ENCODE measurements at regions not wholly inside any gene's neighbourhood (a gene's known extent, or its start where the extent isn't known, plus 50 kb on each side); places are given as distances from the start of the nearest gene placed in this dataset. TPM values are rescaled to one million over a fixed set of nuclear protein-coding genes. Genes with fewer than 3 reads are reported as not detected.

DNA sequence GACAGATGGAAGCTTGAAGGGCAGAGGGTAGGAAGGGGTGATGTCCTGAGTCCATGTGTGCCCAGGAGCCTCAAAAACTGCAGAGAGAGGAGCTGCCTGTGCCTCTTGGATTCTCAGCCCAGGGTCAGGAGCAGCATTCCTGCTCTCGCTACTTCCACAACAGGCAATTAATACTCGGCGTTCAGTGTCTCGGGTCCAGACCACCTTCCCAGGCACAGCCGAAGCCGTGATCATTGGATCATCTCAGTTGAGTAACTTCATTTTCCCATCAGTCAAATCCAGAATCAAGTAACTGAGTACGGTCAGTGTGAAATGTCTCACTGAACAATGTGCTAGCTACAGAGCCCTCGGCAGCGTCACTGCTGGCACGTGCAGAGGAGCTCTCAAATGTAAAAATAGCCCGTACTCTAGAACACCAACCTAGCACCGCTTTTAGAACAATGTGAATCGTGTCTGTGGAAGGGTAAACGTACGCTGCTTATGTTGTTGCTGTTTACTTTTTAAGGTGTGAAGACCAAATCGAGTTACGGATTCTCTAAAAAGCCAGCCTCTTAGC, 63.5 kb upstream of the IRX4 start:
- DNase-seq (ENCODE audit: low read depth) = no peak

DNA sequence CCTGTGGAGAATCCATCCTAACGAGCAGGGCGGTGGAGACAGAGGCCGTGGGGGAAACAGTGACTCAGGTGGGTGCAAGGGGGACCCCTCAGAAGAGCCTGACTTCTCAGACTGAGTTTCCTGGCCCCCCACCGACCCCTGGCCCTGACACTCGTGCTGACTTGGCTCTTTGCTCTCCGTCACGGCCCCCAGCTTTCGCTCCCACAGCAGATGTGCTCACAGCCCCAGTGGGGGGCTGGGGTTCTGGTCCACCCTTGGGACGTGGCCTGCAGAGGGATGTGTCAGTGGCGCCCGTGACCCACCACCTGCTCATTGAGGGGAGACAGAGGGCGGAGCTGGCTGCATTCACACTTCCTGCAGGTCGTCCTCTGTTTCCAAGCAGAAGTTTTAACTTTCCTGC, 62.9 kb upstream of the IRX4 start:
- no peak for DNase-seq (ENCODE audit: low read depth)

DNA sequence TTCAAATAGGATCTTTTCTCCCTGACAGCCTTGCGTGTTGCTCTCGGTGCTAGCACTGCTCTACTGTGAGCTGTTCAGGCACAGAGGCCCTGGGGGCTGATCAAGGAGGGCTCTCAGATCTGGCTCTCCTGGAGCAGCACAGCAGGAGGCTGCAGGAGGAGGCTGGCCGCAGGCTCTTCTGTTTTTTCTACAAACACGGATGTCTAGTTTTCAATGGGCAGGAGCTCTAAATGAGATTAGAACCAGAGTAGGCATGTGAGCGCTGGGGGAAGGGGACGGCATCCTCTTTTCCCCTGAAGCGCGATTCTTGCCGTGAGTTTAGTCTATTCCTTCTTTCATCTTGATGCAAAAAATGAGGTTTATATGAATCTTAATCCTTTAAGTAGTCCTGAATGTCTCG, 61.7 kb upstream of the IRX4 start:
- DNase-seq (ENCODE audit: low read depth) = no peak

DNA sequence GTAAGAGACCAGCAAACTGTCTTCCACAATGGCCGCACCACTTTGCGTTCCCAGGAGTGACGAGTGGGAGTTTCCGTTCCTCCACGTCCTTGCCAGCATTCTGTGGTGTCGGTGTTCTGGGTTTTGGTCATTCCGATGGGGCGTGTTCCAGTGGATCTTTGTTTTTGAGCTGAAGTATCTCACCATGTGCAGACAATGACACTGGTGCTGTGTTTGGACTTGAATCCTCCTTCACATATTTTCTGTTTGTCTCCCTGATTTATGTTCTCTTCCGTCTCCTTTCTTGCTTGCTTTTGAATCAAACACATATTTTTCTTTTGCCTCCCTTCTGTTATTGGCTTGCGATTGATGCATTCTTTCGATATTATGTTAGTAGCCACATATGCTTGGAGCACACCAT, 60.8 kb upstream of the IRX4 start:
- DNase-seq (ENCODE audit: low read depth) = no peak

DNA sequence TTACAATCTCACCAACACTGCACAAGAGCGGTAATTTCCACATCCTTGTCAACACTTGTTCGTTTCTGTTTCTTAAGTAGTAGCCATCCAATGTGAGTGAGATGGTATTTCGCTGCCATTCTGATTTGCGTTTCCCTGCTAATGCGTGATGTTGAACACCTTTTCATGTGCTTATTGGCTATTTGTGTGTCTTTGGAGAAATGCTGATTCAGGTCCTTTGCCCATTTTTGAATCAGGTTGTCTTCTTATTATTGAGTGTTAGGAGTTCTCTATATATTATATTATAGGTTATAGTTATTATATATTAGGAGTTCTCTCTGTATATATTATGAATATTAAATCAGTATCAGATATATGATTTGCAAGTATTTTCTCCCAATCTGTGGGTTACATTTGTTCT, 59.9 kb upstream of the IRX4 start:
- no peak for DNase-seq (ENCODE audit: low read depth)

DNA sequence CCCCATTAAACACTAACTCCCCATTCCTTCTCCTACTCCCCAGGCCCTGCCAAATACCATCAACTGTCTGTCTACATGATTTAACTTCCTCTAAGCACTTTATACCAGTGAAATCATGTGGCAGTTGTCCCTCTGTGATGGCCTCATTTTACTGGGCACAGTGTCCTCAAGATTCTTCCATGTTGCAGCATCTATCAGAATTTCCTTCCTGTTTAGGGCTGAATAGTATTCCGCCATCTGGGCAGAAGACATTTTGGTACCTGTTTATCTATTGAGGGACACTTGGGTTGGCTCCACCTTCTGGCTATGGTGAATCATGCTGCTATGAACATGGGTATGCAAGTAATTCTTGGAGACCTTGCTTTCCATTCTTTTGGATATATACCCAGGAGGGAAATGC, 59.4 kb upstream of the IRX4 start:
- DNase-seq (ENCODE audit: low read depth) = no peak

DNA sequence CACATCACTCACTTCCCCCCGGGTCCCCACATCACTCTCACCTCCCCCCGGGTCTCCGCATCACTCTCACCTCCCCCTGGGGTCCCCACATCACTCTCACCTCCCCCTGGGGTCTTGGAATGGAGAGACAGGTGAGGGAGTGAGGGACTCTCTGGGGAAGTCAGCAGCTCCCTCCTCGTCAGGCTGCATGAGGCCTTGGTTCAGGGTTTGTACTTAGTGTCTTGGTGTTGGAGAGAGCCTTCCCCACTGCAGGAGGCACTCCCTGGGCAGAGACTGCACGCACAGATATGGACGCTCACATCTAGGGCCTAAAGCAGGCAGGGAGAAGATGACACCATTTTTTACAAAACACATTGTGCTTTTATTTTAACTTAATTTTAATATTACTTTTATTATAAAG, 56.5 kb upstream of the IRX4 start:
- DNase-seq (ENCODE audit: low read depth) = no peak

DNA sequence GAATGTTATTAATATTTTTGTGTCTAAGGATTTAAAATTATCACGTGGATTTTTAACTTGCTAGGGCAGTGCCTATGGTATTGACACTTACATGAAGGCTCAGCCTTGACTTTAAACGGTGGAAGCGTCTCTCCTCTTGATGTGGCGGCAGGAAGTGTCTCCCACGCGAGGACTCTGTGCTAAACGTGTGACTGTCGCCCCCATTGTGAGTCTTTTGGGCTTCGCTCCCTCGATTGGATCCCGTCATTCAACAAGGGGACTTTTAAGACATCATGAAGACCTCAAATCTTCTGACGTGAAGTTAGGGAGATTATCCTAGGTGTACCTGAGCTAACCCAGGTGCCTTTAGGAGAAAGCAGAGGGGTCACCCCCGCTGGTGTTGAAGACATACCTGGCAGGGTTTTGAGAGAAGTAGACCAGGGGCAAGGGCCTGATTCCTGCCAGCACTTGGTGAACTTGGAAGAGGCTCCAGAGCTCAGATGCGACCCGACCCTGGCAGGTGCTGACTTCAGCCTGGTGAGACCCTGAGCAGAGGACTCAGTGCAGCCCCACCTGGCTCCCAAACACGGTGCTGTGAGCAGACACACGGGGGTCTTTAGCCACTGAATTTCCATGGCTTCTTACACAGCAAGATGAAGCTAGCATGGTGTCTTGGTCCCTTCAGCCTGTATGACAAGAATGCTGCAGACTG, 55.7 kb upstream of the IRX4 start:
- DNase-seq (ENCODE audit: low read depth) = no peak

DNA sequence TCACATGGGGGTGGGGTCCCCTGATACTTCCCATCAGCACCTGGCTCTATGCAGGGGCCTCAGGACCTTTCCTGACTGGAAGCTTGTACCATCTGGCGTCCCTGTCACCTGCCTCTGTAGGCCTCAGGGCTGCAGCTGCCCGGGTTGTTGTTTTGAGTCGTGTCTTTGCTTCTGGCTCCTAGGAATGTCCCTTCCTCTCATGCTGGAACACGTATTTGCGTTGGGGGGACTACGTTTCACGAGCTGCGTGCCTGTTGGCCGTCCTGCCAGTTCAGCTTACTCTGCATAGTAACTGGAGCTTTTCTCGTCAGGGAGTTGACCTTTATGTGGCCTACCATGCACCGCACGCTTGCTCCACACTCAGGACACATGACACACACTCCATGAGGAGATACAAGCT, 54.9 kb upstream of the IRX4 start:
- DNase-seq (ENCODE audit: low read depth) = no peak

DNA sequence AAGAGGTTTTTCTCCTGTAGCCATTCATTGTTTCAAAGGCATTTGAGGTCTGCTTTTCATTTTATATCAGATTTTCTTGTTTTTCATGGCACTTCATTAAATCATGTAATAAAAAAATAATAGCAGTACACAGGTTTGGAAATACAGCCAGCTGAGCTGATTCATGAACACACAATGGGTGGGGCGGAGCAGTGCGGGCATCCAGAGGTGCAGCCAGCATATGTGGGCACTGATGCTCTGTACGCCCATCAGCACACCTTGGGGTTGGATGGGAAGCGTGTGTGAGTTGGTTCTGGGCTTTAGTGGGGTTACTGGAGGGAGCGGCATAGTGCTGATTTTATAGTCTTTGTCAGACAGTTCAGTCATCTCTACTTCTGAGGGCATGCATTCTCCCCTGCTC, 54.2 kb upstream of the IRX4 start:
- DNase-seq (ENCODE audit: low read depth) = no peak

DNA sequence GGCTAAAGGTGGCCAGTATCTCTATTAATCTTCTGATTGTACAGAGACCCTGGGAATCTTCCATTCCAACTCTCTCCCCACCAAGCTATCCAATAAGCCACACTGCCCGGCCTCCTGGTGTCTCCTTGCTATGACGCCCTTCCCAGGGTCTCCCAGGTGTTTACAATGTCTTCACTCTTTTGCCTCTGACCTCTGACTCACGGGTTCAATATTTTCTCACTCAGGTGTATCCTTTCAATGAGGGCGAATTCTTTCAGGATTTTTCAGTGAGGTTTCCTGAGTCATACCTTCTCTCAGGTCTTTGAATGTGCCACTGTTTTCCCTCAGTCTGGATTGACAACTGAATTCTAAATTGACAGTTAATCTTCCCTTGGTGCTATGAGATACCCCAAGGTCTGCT, 53.7 kb upstream of the IRX4 start:
- DNase-seq (ENCODE audit: low read depth) = no peak

DNA sequence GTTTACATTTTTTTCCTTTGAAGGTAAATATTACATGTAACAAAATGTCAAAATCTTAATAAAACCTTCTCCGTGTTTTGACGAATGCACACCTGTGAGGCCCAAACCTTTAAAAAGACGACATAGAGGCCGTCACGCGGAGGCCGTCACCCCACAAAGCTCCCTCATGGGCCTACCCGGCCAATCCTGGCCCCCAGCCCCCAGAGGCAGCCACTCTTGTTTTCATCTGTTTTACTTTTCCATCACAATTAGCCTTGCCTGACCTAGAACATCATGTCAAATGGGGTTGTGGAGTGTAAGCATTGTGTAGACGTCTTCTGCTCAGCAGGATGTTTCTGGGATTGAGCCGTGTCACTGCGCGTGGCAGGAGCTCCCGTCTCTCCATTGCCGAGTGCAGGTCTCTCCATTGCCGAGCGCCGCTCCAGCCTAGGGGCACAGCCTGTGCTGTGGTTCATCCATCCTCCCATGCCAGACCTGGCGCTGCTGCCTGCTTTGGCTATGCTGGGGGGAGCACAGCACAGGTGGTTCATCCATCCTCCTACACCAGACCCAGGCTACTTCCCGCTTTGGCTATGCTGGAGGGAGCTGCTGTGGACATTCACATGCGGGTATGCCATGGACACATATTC, 52.2 kb upstream of the IRX4 start:
- DNase-seq (ENCODE audit: low read depth) = no peak

DNA sequence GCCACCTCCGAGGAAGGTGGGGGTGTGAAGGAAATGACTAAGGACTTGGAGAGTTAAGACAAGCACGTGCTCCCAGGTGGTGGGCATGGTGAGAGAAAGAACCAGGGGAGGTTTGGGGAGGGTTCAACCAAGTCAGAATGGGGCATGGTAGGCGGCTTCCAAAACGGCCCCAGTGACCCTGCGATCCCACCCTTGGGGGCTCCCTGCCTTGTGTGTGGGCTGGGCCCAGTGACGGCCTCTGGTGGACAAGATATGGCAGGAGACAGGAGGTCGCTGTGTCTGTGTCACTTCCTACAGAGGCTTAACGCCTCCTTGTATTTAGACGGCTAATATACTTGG, 51.3 kb upstream of the IRX4 start:
- no peak for DNase-seq (ENCODE audit: low read depth)

DNA sequence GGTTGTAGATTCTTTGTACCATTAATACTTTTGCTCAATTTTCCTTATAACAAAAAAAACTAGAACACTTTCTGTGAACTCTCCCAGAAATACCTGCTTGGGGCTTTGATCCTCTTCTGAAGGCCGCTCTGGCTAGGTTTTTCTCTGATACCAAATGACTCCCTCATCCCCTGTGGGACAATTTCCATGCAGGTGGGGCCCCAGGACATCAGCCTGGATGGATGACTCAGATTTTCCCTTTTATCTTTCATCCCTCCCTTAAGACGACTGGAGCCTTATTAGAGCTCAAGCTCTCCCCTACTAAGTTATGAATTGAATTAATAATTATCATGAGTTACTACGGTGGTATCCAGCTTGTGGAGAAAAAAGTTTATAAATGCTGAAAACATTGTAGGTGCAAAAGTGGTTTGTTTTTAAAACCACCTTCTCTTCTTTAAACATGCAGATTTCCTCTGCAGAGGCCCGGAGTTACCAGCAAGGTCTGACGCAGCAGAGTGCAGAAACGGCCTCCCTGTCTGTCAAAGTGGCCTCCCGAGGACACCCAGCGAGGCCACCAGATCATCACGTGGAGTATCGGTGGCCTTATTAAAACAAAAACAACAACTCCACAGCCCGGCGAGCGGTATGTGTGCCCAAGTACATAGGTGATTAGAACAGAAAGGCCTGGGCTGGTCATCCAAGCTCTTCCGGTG, 50.8 kb upstream of the IRX4 start:
- DNase-seq (ENCODE audit: low read depth) = no peak

Small RNA genes in the stretch of these regions (small RNA-seq; reads per million reads assigned to genes)
- gene AC092266.1 = not detected
- not detected for gene RF00019

Data from HT1080 (cell line).